HEK293T (cell line): ENCODE measurements at regions not wholly inside any gene's neighbourhood (a gene's known extent, or its start where the extent isn't known, plus 50 kb on each side); places are given as distances from the start of the nearest gene placed in this dataset.

Experiments
- ARNT ChIP-seq: fragments of 450-650 bp; IDR thresholded peaks from 2 replicates; pipeline ENCODE4 v1.6.1; 2017; ENCODE audit warnings: mild to moderate bottlenecking
- FOXA1 ChIP-seq: fragments of 450-650 bp; IDR thresholded peaks from 2 replicates; pipeline ENCODE4 v1.6.1; 2016; ENCODE audit warnings: mild to moderate bottlenecking
- FOXK2 ChIP-seq: fragments of 450-650 bp; IDR thresholded peaks from 2 replicates; pipeline ENCODE4 v1.6.1; 2016; ENCODE audit warnings: mild to moderate bottlenecking
- LEF1 ChIP-seq: fragments of 450-650 bp; IDR thresholded peaks from 2 replicates; pipeline ENCODE4 v1.6.1; 2017; ENCODE audit warnings: mild to moderate bottlenecking, borderline replicate concordance
- NFRKB ChIP-seq: fragments of 450-650 bp; IDR thresholded peaks from 2 replicates; pipeline ENCODE4 v1.6.1; 2016; ENCODE audit warnings: mild to moderate bottlenecking, moderate library complexity
- SP1 ChIP-seq: fragments of 450-650 bp; IDR thresholded peaks from 2 replicates; pipeline ENCODE4 v1.6.1; 2017
- SUZ12 ChIP-seq: fragments of 450-650 bp; IDR thresholded peaks from 2 replicates; pipeline ENCODE4 v1.6.1; 2016; ENCODE audit warnings: mild to moderate bottlenecking
- TARDBP ChIP-seq: fragments of 450-650 bp; IDR thresholded peaks from 2 replicates; pipeline ENCODE4 v1.6.1; 2016
- ZNF384 ChIP-seq: fragments of 450-650 bp; IDR thresholded peaks from 2 replicates; pipeline ENCODE4 v1.6.1; 2016
- TF ChIP-seq, protein P1 (sequence below): fragments of 450-650 bp; IDR thresholded peaks from 2 replicates; pipeline ENCODE4 v1.6.1; 2016

DNA sequence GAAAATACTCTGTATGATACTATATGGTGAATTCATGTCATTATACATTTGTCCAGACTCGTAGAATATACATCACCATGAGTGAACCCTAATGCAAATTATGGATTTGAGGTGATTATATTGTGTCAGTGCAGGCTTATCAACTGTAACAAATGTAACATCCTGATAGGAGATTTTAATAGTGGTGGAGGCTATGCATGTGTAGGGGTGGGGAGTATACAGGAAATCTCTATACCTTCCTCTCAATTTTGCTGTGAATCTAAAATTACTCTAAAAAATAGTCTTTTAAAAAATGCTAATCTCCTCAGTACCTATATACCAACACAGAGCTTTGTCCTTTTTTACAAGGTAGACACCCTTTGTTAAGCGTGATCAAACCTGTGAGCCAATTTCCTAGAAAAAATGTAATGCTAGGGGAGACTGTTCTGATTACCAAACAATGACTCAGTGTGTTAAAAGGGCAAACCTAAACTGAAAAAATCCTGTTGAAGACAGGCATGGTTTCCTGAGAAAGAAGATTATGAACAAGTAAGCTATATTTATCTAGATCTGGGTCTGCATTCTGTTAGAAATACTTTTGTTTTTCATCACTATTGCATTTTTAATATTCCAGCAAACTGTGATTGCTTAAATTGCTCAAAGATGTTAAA, 170.9 kb downstream of the DUSP6 start:
- TF ChIP-seq, protein P1, sequence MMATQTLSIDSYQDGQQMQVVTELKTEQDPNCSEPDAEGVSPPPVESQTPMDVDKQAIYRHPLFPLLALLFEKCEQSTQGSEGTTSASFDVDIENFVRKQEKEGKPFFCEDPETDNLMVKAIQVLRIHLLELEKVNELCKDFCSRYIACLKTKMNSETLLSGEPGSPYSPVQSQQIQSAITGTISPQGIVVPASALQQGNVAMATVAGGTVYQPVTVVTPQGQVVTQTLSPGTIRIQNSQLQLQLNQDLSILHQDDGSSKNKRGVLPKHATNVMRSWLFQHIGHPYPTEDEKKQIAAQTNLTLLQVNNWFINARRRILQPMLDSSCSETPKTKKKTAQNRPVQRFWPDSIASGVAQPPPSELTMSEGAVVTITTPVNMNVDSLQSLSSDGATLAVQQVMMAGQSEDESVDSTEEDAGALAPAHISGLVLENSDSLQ = no peak
- no peak for TF ChIP-seq LEF1
- TF ChIP-seq TARDBP = no peak
- TF ChIP-seq FOXA1 = no peak
- no peak for TF ChIP-seq ZNF384
- TF ChIP-seq SUZ12 = no peak
- TF ChIP-seq SP1 = no peak
- no peak for TF ChIP-seq NFRKB
- TF ChIP-seq ARNT = no peak
- TF ChIP-seq FOXK2 = no peak
